Caco-2 (cell line): ENCODE measurements at regions not wholly inside any gene's neighbourhood (a gene's known extent, or its start where the extent isn't known, plus 50 kb on each side); places are given as distances from the start of the nearest gene placed in this dataset.

ENCODE experiments used
- BruUV-seq: library from RNA; stranded (reverse); fragments of 400-500 nt; replicated peaks from 2 replicates; lab custom pipeline; 2021; lab: Mats Ljungman, UMichigan
- CTCF ChIA-PET: fragments of 300-600 bp; sonication (Branson Sonifier 250); formaldehyde crosslinking; loops from one replicate; lab custom pipeline; 2022; ENCODE audit warnings: antibody characterized with exemption; lab: Charles Lee
- POLR2A ChIA-PET: fragments of 300-600 bp; sonication (Branson Sonifier 250); formaldehyde crosslinking; loops from one replicate; lab custom pipeline; 2022; ENCODE audit warnings: antibody characterized with exemption; lab: Charles Lee
- DNase-seq, 2 experiments: peaks; one replicate each; pipeline versions ENCODE4 v3.0.0 to v3.0.0-alpha.2; 2020 to 2022
- H3K27me3 ChIP-seq: replicated peaks from 2 replicates; pipeline ENCODE4 v1.6.0; 2011; ENCODE audit warnings: low read length; ENCODE audit not compliant: control insufficient read depth, insufficient read depth
- H3K36me3 ChIP-seq: 2 replicates; pipeline ENCODE4 v1.5.1; 2011; ENCODE audit warnings: low read length; ENCODE audit not compliant: control insufficient read depth, insufficient read depth
- H3K4me1 ChIP-seq: fragments of 250-450 bp; sonication (Bioruptor Pico); 2 replicates; pipeline ENCODE4 v1.5.1; 2020; ENCODE audit warnings: mild to moderate bottlenecking
- H3K4me3 ChIP-seq: 2 replicates; pipeline ENCODE4 v1.5.1; 2011; ENCODE audit warnings: low read depth, mild to moderate bottlenecking, control low read depth, low read length
- H3K9me3 ChIP-seq: fragments of 250-450 bp; sonication (Bioruptor Pico); 2 replicates; pipeline ENCODE4 v1.5.1; 2020; ENCODE audit warnings: mild to moderate bottlenecking, moderate library complexity
- H3K27ac Mint-ChIP-seq: one replicate; pipeline ENCODE4 v1.8.0; 2022; ENCODE audit warnings: mixed read lengths; ENCODE audit not compliant: unreplicated experiment
- H3K27me3 Mint-ChIP-seq: one replicate; pipeline ENCODE4 v1.8.0; 2022; ENCODE audit warnings: mixed read lengths; ENCODE audit not compliant: insufficient read depth, unreplicated experiment
- H3K36me3 Mint-ChIP-seq: one replicate; pipeline ENCODE4 v1.8.0; 2022; ENCODE audit warnings: mild to moderate bottlenecking, mixed read lengths; ENCODE audit not compliant: insufficient read depth, unreplicated experiment
- H3K4me1 Mint-ChIP-seq: one replicate; pipeline ENCODE4 v1.8.0; 2022; ENCODE audit warnings: low read depth, mixed read lengths; ENCODE audit not compliant: unreplicated experiment
- H3K4me3 Mint-ChIP-seq: one replicate; pipeline ENCODE4 v1.8.0; 2022; ENCODE audit warnings: mild to moderate bottlenecking, moderate library complexity, mixed read lengths; ENCODE audit not compliant: unreplicated experiment
- H3K9me3 Mint-ChIP-seq: one replicate; pipeline ENCODE4 v1.8.0; 2022; ENCODE audit warnings: mixed read lengths; ENCODE audit not compliant: unreplicated experiment
- intact Hi-C: fragments of 100-400 bp; cut with micrococcal nuclease; formaldehyde crosslinking; loops from one replicate; pipeline ENCODE4 v1.10.0; 2022; ENCODE audit not compliant: unreplicated experiment
- TF ChIP-seq, protein P1 (sequence below), 2 experiments: fragments of 200-600 bp in 1 of 2; IDR thresholded peaks; 1 replicate in 1 of 2; 2 replicates in 1 of 2; pipeline versions ENCODE4 v1.5.1 to v1.8.0; 2011 to 2022; ENCODE audit warnings: antibody characterized with exemption in 1 of 2, control low read depth in 1 of 2, inconsistent platforms in 1 of 2, low read depth in 1 of 2, low read length in 1 of 2, mild to moderate bottlenecking in 1 of 2, moderate library complexity in 1 of 2; ENCODE audit not compliant: insufficient read depth in 1 of 2, severe bottlenecking in 1 of 2, unreplicated experiment in 1 of 2

GRCh38 chr12:93960521-93960920 is 187.9 kb upstream of the PLXNC1 start:
- no peak overlapping the region for H3K4me3 ChIP-seq
- DNase-seq, result no peak
- ChIA-PET CTCF (no interaction called here), POLR2A (no interaction called here)
- Mint-ChIP-seq H3K27me3 (no peaks in the 10 kb centered on the region), H3K4me3 (no peak overlapping the region), H3K36me3 (no peaks in the 10 kb centered on the region), H3K9me3 (no peaks in the 10 kb centered on the region), H3K27ac (no peak overlapping the region), H3K4me1 (no peaks in the 10 kb centered on the region)
- H3K4me1 ChIP-seq, result no peaks in the 10 kb centered on the region
- no peaks in the 10 kb centered on the region for H3K27me3 ChIP-seq
- H3K9me3 ChIP-seq, result no peaks in the 10 kb centered on the region
- H3K36me3 ChIP-seq, result no peaks in the 10 kb centered on the region
- intact Hi-C loops, result no loop called here
- no TSS peak for BruUV-seq
- TF ChIP-seq, protein P1, sequence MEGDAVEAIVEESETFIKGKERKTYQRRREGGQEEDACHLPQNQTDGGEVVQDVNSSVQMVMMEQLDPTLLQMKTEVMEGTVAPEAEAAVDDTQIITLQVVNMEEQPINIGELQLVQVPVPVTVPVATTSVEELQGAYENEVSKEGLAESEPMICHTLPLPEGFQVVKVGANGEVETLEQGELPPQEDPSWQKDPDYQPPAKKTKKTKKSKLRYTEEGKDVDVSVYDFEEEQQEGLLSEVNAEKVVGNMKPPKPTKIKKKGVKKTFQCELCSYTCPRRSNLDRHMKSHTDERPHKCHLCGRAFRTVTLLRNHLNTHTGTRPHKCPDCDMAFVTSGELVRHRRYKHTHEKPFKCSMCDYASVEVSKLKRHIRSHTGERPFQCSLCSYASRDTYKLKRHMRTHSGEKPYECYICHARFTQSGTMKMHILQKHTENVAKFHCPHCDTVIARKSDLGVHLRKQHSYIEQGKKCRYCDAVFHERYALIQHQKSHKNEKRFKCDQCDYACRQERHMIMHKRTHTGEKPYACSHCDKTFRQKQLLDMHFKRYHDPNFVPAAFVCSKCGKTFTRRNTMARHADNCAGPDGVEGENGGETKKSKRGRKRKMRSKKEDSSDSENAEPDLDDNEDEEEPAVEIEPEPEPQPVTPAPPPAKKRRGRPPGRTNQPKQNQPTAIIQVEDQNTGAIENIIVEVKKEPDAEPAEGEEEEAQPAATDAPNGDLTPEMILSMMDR (IDR thresholded peaks at IDR 0.05; ENCODE audit: insufficient read depth in 1 of 2, low read depth in 1 of 2, low read length in 1 of 2, severe bottlenecking in 1 of 2, unreplicated experiment in 1 of 2), result no peak

DNA sequence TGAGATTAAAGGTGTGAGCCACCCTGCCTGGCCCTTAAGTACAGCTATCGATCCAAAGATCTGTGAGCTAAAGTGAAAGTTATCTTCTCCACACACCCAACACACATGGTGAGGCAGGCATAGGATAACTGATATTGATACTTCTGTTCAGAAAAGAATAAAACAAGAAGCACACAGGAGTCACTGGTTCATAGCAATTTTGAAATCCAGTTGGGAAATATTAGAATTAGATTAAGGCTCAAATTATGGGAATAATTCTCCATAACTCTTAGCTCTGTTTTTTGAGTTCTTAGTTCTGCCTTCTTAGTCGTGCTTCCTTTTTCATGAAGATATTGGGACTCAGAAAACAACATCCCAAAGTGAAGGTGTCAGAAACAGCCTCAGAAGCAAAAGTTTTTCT is 186.0 kb upstream of the PLXNC1 start:
- Histone ChIP-seq H3K4me3 (no peak overlapping the region), H3K36me3 (no peaks in the 10 kb centered on the region), H3K27me3 (no peaks in the 10 kb centered on the region), H3K4me1 (no peaks in the 10 kb centered on the region), H3K9me3 (no peaks in the 10 kb centered on the region)
- BruUV-seq, result no TSS peak
- Mint-ChIP-seq H3K9me3 (no peaks in the 10 kb centered on the region), H3K27me3 (no peaks in the 10 kb centered on the region), H3K36me3 (no peaks in the 10 kb centered on the region), H3K27ac (no peak overlapping the region), H3K4me3 (no peak overlapping the region), H3K4me1 (no peaks in the 10 kb centered on the region)
- intact Hi-C loops, result no loop called here
- ChIA-PET CTCF (no interaction called here), POLR2A (no interaction called here)
- DNase-seq, result no peak
- TF ChIP-seq, protein P1 (IDR thresholded peaks at IDR 0.05; ENCODE audit: insufficient read depth in 1 of 2, low read depth in 1 of 2, low read length in 1 of 2, severe bottlenecking in 1 of 2, unreplicated experiment in 1 of 2), result no peak

DNA sequence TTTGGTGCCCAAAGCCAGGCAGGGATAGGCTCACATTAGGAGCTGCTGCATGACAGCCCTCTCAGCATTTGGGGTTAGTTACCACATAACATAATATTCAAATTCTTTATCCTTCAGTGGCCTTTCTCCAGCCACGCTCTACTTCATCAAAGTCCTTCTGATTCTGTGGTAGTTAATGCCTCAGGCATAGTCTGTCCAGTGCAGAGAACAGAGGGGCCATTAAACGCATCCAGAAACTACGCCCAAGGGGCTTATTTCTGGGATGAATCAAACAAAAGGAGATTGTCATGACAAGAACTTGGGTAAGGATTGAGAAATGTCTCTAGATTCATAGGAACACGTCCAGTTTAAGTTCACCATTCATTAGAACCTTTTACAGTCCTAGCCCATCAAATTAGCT is 183.4 kb upstream of the PLXNC1 start:
- TF ChIP-seq, protein P1 (IDR thresholded peaks at IDR 0.05; ENCODE audit: insufficient read depth in 1 of 2, low read depth in 1 of 2, low read length in 1 of 2, severe bottlenecking in 1 of 2, unreplicated experiment in 1 of 2), result no peak
- BruUV-seq, result no TSS peak
- no peaks in the 10 kb centered on the region for H3K27me3 ChIP-seq
- H3K36me3 Mint-ChIP-seq, result no peaks in the 10 kb centered on the region
- ChIA-PET CTCF (no interaction called here), POLR2A (no interaction called here)
- H3K4me1 Mint-ChIP-seq, result no peaks in the 10 kb centered on the region
- H3K27me3 Mint-ChIP-seq, result no peaks in the 10 kb centered on the region
- H3K4me3 Mint-ChIP-seq, result no peak overlapping the region
- H3K9me3 ChIP-seq, result no peaks in the 10 kb centered on the region
- H3K9me3 Mint-ChIP-seq, result no peaks in the 10 kb centered on the region
- no peak for DNase-seq
- no peak overlapping the region for H3K27ac Mint-ChIP-seq
- no peaks in the 10 kb centered on the region for H3K36me3 ChIP-seq
- no peaks in the 10 kb centered on the region for H3K4me1 ChIP-seq
- no peak overlapping the region for H3K4me3 ChIP-seq
- intact Hi-C loops, result no loop called here
